ENCODE measurements at regions not wholly inside any gene's neighbourhood (a gene's known extent, or its start where the extent isn't known, plus 50 kb on each side); places are given as distances from the start of the nearest gene placed in this dataset.
"Not testable (repeated sequence)": the region's sequence is repeated elsewhere in the genome, so short reads cannot be mapped to it uniquely, and the experiment has no call there.

- no peak for DNase-seq
Observed at GRCh38 chr5:90338712-90339372, 70.7 kb downstream of the CETN3 start.

GRCh38 chr5:90337449-90338052 lies 72.0 kb downstream of the CETN3 start:
- no peak for DNase-seq

GRCh38 chr5:90336752-90337151 lies 72.8 kb downstream of the CETN3 start:
- DNase-seq, result no peak

GRCh38 chr5:90334741-90335140 lies 74.8 kb downstream of the CETN3 start:
- no peak for DNase-seq

GRCh38 chr5:90329911-90330310 lies 79.6 kb downstream of the CETN3 start:
- DNase-seq, result no peak

- no peak for DNase-seq
Observed at GRCh38 chr5:90326995-90327394, 82.6 kb downstream of the CETN3 start.

- DNase-seq, result no peak
Observed at GRCh38 chr5:90325093-90325492, 84.5 kb downstream of the CETN3 start.

GRCh38 chr5:90320348-90320747 lies 89.2 kb downstream of the CETN3 start:
- DNase-seq, result not testable (repeated sequence)

- DNase-seq, result no peak
Observed at GRCh38 chr5:90312027-90312426, 97.5 kb downstream of the CETN3 start.

GRCh38 chr5:90311401-90311800 lies 98.2 kb downstream of the CETN3 start:
- DNase-seq, result no peak

GRCh38 chr5:90308787-90309585 lies 100.6 kb downstream of the CETN3 start:
- no peak for DNase-seq

- DNase-seq, result no peak
Observed at GRCh38 chr5:90307782-90308181, 101.8 kb downstream of the CETN3 start.

- no peak for DNase-seq
Observed at GRCh38 chr5:90307322-90307721, 102.2 kb downstream of the CETN3 start.

- no peak for DNase-seq
Observed at GRCh38 chr5:90306613-90307012, 102.9 kb downstream of the CETN3 start.

GRCh38 chr5:90305041-90305720 lies 104.4 kb downstream of the CETN3 start:
- DNase-seq, result no peak

GRCh38 chr5:90301248-90301647 lies 108.3 kb downstream of the CETN3 start:
- no peak for DNase-seq

GRCh38 chr5:90297045-90297764 lies 112.4 kb downstream of the CETN3 start:
- DNase-seq, result no peak

GRCh38 chr5:90294604-90295003 lies 115.0 kb downstream of the CETN3 start:
- peak; percentile 9 for DNase-seq

- DNase-seq, result no peak
Observed at GRCh38 chr5:90293931-90294330, 115.6 kb downstream of the CETN3 start.

- no peak for DNase-seq
Observed at GRCh38 chr5:90290648-90291047, 118.9 kb downstream of the CETN3 start.

GRCh38 chr5:90289837-90290236 lies 119.7 kb downstream of the CETN3 start:
- no peak for DNase-seq

GRCh38 chr5:90287036-90287435 lies 122.5 kb downstream of the CETN3 start:
- no peak for DNase-seq

GRCh38 chr5:90285581-90285980 lies 124.0 kb downstream of the CETN3 start:
- no peak for DNase-seq

Data from DMS79 treated with DMSO at 0.1 percent for 48 hours (cell line).